ENCODE measurements at regions not wholly inside any gene's neighbourhood (a gene's known extent, or its start where the extent isn't known, plus 50 kb on each side); places are given as distances from the start of the nearest gene placed in this dataset.

DNA sequence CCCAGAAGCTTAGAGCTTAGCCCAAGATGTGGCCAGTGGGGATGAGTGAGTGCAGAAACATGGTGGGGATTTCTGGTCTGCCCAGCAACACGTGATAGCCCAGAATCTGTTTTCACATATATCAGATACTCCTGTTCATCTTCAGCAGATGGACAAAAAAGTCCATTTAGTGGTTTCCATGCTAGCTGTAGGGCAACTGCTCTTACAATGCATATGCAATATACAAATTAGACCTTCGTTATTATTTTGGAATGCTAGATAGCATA, 96.9 kb upstream of the SGIP1 start:
- TF ChIP-seq, protein P1, sequence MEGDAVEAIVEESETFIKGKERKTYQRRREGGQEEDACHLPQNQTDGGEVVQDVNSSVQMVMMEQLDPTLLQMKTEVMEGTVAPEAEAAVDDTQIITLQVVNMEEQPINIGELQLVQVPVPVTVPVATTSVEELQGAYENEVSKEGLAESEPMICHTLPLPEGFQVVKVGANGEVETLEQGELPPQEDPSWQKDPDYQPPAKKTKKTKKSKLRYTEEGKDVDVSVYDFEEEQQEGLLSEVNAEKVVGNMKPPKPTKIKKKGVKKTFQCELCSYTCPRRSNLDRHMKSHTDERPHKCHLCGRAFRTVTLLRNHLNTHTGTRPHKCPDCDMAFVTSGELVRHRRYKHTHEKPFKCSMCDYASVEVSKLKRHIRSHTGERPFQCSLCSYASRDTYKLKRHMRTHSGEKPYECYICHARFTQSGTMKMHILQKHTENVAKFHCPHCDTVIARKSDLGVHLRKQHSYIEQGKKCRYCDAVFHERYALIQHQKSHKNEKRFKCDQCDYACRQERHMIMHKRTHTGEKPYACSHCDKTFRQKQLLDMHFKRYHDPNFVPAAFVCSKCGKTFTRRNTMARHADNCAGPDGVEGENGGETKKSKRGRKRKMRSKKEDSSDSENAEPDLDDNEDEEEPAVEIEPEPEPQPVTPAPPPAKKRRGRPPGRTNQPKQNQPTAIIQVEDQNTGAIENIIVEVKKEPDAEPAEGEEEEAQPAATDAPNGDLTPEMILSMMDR (IDR thresholded peaks at IDR 0.05): no peak
- ATAC-seq (ENCODE audit: low FRiP score) (no peak), DNase-seq (ENCODE audit: low spot score) (no peak)

GRCh38 chr1:66438062-66438461, 95.9 kb upstream of the SGIP1 start:
- ATAC-seq (ENCODE audit: low FRiP score) (no peak), DNase-seq (ENCODE audit: low spot score) (no peak)
- TF ChIP-seq, protein P1 (IDR thresholded peaks at IDR 0.05): no peak

- TF ChIP-seq, protein P1 (IDR thresholded peaks at IDR 0.05): no peak
- ATAC-seq (ENCODE audit: low FRiP score) (no peak), DNase-seq (ENCODE audit: low spot score) (no peak)
Measured at GRCh38 chr1:66438501-66438900, 95.5 kb upstream of the SGIP1 start.

- TF ChIP-seq, protein P1 (IDR thresholded peaks at IDR 0.05): no peak
- DNase-seq (ENCODE audit: low spot score) (no peak), ATAC-seq (ENCODE audit: low FRiP score) (no peak)
Measured at GRCh38 chr1:66439031-66439740, 94.8 kb upstream of the SGIP1 start.

DNA sequence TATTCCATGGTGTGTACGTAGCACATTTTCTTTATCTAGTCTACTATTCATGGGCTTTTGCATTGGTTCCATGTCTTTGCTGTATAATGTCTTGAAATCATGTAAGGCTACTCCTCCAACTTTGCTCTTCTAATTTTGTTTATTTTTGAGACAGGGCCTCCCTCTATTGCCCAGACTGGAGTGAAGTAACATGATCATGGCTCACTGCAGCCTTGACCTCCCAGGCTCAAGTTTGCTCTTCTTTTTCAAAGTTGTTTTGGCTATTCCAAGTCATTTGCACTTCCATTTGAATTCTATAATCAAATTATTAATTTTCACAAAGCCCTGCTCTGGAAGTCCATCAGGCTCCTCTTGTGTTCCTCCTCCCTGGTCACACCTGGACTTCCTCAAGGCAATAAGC, 90.2 kb upstream of the SGIP1 start:
- ATAC-seq (ENCODE audit: low FRiP score) (no peak), DNase-seq (ENCODE audit: low spot score) (no peak)
- TF ChIP-seq, protein P1 (IDR thresholded peaks at IDR 0.05): no peak

DNA sequence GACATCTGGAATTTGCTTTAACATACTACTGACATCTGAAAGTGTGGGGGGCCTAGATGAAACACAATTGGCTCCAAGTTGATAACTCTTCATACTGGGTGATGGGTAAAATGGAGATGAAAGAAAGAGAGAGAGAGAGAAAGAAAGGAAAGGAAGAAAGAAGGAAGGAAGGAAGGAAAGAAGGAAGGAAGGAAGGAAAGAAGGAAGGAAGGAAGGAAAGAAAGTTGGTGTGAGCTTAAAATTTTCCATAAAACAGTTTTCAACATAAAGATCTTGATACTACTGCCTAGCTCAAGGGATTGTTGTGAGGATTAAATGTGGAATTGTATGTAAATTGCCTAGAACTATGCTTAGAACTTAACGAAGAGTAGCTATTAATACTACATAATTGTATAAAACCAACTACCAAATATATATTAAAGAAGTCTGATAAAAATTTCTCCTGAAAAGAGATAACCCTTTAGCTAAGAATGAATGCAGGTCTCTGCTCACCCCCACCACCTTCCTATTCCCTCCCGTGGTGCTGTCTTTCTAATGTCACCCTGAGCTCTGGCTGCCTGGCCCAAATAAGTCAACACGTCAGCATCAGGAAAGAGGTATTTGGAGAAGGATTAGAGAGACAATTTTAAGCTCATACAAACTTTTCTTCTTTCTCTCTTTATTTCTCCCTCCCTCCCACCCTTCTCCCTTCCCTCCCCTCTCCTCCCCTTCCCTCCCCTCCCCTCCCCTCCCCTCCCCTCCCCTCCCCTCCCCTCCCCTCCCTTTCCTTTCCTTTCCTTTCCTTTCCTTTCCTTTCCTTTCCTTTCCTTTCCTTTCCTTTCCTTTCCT, 89.3 kb upstream of the SGIP1 start:
- ATAC-seq (ENCODE audit: low FRiP score) (no peak), DNase-seq (ENCODE audit: low spot score) (no peak)
- TF ChIP-seq, protein P1 (IDR thresholded peaks at IDR 0.05): no peak

Measured in omental fat pad (tissue), 3 donors.